HepG2 (cell line): ENCODE measurements at regions not wholly inside any gene's neighbourhood (a gene's known extent, or its start where the extent isn't known, plus 50 kb on each side); places are given as distances from the start of the nearest gene placed in this dataset.

ENCODE experiments used
- CHD4 ChIP-seq: fragments of 200-600 bp; sonication (generic); IDR thresholded peaks from 2 replicates; pipeline ENCODE4 v1.7.0; 2017; ENCODE audit warnings: mild to moderate bottlenecking, low read length, borderline replicate concordance
- CREB1 ChIP-seq, 2 experiments: fragments of 450-650 bp in 1 of 2; IDR thresholded peaks; 2 replicates each; pipeline ENCODE4 v1.6.1; 2016 to 2017; ENCODE audit warnings: control low read depth in 1 of 2, mild to moderate bottlenecking in 1 of 2, missing compliant biosample characterization in 1 of 2, missing genetic modification characterization in 1 of 2
- JUN ChIP-seq: sonication (generic); formaldehyde crosslinking; IDR thresholded peaks from 2 replicates; pipeline ENCODE4 v1.4.0; 2020; ENCODE audit warnings: mild to moderate bottlenecking, missing genetic modification reagents
- KAT2B ChIP-seq: fragments of 150-350 bp; IDR thresholded peaks from 2 replicates; pipeline ENCODE4 v1.6.1; 2014; ENCODE audit warnings: low read depth, low read length, borderline replicate concordance
- SRF ChIP-seq: IDR thresholded peaks from 2 replicates; pipeline ENCODE4 v1.6.1; 2011; ENCODE audit warnings: mild to moderate bottlenecking, low read depth, low read length, moderate library complexity
- TF ChIP-seq, protein P1 (sequence below): sonication (generic); formaldehyde crosslinking; conservative IDR thresholded peaks from 2 replicates; pipeline ENCODE4 v1.4.0; 2020; ENCODE audit warnings: mild to moderate bottlenecking, missing genetic modification reagents, moderate library complexity
- TF ChIP-seq, protein P2 (sequence below): sonication (generic); formaldehyde crosslinking; IDR thresholded peaks from 2 replicates; pipeline ENCODE4 v1.5.0; 2020; ENCODE audit warnings: mild to moderate bottlenecking, missing genetic modification reagents, moderate library complexity
- TF ChIP-seq, protein P3 (sequence below): sonication (generic); formaldehyde crosslinking; IDR thresholded peaks from 2 replicates; pipeline ENCODE4 v1.4.0; 2020; ENCODE audit warnings: missing genetic modification reagents, borderline replicate concordance
- TF ChIP-seq, protein P4 (sequence below): sonication (generic); formaldehyde crosslinking; conservative IDR thresholded peaks from 2 replicates; pipeline ENCODE4 v1.4.0; 2020; ENCODE audit warnings: missing genetic modification reagents

DNA sequence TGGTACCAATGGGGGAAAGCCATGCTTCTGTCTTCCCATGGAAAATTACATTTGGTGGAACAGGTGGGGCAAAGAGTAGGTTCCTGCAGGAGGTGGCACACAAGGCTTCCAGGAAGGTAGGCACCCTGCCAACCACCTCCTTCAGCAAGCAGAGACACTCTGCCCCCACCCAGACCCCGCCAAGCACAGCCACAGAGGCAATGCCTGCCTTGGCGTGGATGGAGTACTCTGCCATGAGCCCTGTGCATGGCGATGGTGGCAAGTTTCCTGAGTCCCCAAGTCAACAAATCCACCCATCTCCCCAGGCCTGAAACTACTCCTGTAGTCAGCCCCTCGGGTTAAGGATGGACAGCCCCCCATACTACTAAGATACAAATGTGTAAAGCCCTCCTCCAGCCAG, 119.2 kb upstream of the GNAO1 start:
- TF ChIP-seq CHD4 (no peak), SRF (no peak), KAT2B (no peak), JUN (CRISPR knock-in tag) (no peak), CREB1 (IDR thresholded peaks at IDR 0.05) (no peak), CREB1 (CRISPR knock-in tag; IDR thresholded peaks at IDR 0.05) (no peak)
- TF ChIP-seq, protein P1, sequence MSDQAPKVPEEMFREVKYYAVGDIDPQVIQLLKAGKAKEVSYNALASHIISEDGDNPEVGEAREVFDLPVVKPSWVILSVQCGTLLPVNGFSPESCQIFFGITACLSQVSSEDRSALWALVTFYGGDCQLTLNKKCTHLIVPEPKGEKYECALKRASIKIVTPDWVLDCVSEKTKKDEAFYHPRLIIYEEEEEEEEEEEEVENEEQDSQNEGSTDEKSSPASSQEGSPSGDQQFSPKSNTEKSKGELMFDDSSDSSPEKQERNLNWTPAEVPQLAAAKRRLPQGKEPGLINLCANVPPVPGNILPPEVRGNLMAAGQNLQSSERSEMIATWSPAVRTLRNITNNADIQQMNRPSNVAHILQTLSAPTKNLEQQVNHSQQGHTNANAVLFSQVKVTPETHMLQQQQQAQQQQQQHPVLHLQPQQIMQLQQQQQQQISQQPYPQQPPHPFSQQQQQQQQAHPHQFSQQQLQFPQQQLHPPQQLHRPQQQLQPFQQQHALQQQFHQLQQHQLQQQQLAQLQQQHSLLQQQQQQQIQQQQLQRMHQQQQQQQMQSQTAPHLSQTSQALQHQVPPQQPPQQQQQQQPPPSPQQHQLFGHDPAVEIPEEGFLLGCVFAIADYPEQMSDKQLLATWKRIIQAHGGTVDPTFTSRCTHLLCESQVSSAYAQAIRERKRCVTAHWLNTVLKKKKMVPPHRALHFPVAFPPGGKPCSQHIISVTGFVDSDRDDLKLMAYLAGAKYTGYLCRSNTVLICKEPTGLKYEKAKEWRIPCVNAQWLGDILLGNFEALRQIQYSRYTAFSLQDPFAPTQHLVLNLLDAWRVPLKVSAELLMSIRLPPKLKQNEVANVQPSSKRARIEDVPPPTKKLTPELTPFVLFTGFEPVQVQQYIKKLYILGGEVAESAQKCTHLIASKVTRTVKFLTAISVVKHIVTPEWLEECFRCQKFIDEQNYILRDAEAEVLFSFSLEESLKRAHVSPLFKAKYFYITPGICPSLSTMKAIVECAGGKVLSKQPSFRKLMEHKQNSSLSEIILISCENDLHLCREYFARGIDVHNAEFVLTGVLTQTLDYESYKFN (CRISPR knock-in tag): no peak
- TF ChIP-seq, protein P2, sequence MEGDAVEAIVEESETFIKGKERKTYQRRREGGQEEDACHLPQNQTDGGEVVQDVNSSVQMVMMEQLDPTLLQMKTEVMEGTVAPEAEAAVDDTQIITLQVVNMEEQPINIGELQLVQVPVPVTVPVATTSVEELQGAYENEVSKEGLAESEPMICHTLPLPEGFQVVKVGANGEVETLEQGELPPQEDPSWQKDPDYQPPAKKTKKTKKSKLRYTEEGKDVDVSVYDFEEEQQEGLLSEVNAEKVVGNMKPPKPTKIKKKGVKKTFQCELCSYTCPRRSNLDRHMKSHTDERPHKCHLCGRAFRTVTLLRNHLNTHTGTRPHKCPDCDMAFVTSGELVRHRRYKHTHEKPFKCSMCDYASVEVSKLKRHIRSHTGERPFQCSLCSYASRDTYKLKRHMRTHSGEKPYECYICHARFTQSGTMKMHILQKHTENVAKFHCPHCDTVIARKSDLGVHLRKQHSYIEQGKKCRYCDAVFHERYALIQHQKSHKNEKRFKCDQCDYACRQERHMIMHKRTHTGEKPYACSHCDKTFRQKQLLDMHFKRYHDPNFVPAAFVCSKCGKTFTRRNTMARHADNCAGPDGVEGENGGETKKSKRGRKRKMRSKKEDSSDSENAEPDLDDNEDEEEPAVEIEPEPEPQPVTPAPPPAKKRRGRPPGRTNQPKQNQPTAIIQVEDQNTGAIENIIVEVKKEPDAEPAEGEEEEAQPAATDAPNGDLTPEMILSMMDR (CRISPR knock-in tag): no peak
- TF ChIP-seq, protein P3, sequence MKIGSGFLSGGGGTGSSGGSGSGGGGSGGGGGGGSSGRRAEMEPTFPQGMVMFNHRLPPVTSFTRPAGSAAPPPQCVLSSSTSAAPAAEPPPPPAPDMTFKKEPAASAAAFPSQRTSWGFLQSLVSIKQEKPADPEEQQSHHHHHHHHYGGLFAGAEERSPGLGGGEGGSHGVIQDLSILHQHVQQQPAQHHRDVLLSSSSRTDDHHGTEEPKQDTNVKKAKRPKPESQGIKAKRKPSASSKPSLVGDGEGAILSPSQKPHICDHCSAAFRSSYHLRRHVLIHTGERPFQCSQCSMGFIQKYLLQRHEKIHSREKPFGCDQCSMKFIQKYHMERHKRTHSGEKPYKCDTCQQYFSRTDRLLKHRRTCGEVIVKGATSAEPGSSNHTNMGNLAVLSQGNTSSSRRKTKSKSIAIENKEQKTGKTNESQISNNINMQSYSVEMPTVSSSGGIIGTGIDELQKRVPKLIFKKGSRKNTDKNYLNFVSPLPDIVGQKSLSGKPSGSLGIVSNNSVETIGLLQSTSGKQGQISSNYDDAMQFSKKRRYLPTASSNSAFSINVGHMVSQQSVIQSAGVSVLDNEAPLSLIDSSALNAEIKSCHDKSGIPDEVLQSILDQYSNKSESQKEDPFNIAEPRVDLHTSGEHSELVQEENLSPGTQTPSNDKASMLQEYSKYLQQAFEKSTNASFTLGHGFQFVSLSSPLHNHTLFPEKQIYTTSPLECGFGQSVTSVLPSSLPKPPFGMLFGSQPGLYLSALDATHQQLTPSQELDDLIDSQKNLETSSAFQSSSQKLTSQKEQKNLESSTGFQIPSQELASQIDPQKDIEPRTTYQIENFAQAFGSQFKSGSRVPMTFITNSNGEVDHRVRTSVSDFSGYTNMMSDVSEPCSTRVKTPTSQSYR (CRISPR knock-in tag): no peak
- TF ChIP-seq, protein P4, sequence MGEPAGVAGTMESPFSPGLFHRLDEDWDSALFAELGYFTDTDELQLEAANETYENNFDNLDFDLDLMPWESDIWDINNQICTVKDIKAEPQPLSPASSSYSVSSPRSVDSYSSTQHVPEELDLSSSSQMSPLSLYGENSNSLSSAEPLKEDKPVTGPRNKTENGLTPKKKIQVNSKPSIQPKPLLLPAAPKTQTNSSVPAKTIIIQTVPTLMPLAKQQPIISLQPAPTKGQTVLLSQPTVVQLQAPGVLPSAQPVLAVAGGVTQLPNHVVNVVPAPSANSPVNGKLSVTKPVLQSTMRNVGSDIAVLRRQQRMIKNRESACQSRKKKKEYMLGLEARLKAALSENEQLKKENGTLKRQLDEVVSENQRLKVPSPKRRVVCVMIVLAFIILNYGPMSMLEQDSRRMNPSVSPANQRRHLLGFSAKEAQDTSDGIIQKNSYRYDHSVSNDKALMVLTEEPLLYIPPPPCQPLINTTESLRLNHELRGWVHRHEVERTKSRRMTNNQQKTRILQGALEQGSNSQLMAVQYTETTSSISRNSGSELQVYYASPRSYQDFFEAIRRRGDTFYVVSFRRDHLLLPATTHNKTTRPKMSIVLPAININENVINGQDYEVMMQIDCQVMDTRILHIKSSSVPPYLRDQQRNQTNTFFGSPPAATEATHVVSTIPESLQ (CRISPR knock-in tag): no peak
